Muscle of back (tissue), 3 donors: ENCODE measurements at regions not wholly inside any gene's neighbourhood (a gene's known extent, or its start where the extent isn't known, plus 50 kb on each side); places are given as distances from the start of the nearest gene placed in this dataset.

Experiments
- DNase-seq, 3 donors: peaks; one replicate each; pipeline versions ENCODE4 v3.0.0 to v3.0.0-alpha.2; 2013

DNA sequence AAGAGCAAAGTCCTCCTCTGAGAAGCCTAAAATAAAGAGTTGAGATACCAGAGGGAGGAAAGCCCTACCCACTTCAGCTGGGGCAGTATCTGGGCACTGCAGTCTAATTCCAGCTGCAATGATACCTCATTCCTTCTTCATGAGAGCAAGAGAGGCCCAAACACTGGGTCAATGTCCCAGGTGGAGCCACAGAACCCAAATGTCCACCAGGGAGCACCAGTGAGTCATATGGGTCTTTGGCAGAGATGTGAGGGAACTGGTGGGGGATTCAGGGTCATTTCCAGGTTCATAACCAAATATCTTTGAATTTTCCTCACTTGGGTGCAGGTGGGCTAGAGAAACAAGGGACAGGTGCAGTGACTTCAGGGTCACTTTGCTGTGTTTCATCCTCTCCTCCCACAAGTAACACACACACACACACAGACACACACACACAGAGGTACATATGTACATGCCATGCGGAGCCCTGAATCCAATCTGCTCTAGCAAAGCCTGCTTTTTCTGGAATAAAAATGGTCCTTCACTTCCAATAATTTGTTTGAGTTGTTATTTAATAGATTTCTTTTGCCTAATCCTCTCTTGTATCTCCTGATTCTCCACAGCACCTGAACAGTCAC is 585.4 kb downstream of the SOX6 start:
- peak in 1 of 3 donors; percentile 23 for DNase-seq

DNA sequence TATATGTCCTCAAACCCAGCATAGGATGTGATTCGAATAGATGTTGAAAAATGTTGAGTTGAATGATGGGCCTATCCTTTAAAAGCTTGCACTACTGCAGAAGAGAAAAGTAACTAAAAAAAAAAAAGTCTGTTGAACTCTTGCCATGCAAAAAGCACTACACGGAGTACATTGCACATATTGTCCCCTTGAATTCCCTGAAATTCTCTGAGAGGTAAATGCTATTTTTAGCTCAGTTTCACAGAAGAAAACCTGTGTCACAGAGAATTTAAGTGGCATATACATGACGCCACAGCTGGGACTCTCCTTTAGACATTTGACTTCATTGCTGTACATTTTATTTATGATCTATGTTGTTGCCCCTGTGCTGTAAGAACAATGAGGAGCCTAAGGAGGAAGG is 583.8 kb downstream of the SOX6 start:
- no peak for DNase-seq

DNA sequence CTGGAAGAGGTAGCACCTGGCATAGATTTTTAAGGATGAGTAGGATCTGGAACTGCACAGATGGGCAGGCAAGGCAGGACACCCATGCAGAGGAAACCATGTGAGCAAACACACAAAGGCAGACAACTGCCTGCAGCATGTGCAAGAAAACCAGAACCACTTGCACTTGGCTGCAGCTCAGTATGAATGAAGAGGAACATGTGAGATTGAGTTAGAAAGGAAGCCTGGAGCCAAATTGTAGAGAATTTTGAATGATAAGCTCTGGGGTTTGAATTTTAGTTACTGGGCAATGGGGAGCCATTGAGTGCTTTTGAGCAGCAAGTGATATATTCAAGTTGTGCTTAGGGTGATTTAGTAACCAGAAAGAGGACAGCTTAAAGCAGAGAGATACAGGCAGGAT is 583.4 kb downstream of the SOX6 start:
- no peak for DNase-seq

DNA sequence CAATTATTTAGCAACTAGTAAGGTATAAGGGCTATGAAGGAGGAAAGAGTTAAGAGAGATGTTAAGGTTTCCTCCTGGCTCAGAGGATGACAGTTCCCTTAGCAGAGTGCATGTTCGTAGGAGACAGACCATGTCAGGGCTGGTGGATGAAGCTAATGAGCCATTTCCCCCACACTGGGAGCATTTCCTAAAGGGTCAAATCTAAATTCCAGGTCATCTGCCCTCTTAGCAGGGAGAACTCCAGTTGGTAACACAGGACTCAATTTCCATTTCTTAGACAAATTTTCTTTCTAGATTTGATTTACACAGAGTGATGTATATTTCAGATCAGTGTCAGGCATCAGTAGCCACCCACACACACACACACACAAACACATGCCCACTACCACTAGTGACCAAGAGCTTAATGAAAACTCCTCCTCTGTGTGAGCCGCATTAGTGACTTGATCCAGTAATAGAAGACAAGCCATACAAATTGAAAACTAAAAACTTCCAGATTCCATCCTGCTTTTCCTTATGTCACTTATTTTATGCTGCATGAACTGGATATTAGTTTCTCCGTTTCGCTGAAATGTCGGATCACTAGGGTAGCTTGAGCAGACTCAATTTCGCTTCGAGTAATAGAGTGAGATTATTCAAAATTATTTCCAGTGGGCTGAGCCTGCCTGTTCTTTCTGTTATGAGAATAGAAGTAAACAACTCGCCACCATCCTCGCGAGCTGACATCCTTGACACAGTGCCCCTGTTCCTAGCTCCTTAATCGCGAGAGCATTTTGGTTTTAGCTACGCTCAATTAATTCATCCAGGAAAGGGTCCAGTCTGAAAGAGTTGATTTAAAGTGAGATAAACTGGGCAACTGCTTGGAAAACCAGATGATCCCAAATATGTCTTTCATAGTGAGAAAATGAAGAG is 582.6 kb downstream of the SOX6 start:
- peak in 2 of 3 donors; percentile 7 to 46 for DNase-seq

GRCh38 chr11:15774388-15774939 is 581.9 kb downstream of the SOX6 start:
- peak in 1 of 3 donors; percentile 3 for DNase-seq

- DNase-seq: peak; percentile 70 to 87 (median 75)
These were observed 581.3 kb downstream of the SOX6 start for GRCh38 chr11:15775015-15775541.

DNA sequence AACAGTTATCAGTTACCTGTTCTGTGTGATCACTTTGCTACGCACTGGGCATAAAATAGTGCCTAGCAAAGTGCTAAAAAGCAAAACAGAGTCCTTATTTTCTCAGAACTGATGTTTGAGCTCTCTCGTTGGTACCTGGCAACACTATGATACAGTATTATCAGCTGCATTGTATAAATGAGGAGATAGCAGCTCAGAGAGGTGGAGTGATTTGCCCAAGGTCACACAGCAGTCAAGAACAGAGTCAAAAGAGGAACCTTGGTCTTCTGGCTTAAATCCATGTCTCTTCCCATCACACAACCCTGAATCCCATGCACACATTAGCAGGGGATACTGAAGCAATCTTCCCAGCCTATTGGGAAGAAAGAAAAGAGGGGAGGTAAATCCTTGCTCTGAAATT is 580.5 kb downstream of the SOX6 start:
- DNase-seq: no peak

GRCh38 chr11:15776366-15776765 is 580.0 kb downstream of the SOX6 start:
- no peak for DNase-seq

- DNase-seq: no peak
These were observed 576.8 kb downstream of the SOX6 start for GRCh38 chr11:15779518-15779917.

GRCh38 chr11:15780382-15780781 is 576.0 kb downstream of the SOX6 start:
- DNase-seq: peak in 2 of 3 donors; percentile 17 to 71

DNA sequence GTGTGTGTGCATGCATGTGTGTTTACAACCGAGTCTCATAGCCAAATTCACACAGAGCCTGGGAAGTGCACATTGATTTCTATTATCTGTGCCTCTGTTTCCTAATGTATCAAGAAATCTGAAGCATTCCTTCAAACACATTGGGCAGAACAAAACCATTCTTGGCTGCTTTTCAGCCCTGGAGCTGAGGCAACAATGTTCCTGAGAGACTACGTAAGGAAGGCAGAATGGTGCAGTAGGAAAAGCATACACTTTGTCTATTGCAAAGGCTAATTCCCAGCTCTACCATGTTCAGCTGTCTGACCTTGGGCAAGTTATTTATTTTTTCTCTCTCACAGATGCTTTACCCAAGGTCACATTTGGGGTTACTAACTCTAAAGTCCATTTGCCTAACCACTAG is 575.5 kb downstream of the SOX6 start:
- no peak for DNase-seq

DNA sequence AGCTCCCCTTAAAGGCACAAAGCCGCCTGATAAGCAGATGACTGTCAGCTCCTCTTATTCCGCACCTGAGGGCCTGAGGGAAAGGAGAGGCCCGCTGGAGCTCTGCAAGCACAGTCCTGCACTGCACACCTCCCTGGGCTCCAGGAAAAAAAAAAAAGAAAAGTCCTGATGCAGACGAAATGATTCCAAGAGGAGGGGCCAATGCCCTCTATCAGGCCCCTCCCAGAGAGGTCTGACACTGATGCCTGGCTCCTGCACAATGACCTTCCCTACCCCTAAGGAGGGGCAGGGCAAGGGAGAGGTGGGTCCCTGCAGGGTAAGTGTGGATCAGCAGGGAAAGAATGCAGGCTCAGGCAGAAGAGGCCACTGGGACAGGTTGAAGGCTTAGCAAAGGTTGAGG is 572.7 kb downstream of the SOX6 start:
- no peak for DNase-seq

- peak in 1 of 3 donors; percentile 76 for DNase-seq
These were observed 563.0 kb downstream of the SOX6 start for GRCh38 chr11:15793043-15793996.

- no peak for DNase-seq
These were observed 561.8 kb downstream of the SOX6 start for GRCh38 chr11:15794361-15795150.

DNA sequence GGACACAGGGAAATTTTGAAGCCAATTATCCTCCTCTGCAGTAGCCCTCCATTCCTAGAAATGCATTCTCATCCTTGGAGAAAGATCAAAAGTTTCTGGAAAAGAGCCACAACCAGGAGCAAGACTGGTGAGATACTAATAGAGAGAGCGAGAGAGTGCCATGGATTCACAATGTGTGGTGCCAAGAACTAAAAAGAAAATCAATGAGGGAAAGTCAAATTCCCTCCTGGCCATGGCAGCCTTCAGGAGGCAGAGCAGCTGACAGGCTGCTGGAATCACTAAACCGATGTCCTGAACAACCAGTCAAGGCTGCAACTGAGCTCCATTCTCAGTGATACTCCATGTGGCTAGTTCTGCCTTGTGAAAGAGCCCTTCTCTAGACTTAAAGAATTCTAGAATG is 561.0 kb downstream of the SOX6 start:
- DNase-seq: no peak

DNA sequence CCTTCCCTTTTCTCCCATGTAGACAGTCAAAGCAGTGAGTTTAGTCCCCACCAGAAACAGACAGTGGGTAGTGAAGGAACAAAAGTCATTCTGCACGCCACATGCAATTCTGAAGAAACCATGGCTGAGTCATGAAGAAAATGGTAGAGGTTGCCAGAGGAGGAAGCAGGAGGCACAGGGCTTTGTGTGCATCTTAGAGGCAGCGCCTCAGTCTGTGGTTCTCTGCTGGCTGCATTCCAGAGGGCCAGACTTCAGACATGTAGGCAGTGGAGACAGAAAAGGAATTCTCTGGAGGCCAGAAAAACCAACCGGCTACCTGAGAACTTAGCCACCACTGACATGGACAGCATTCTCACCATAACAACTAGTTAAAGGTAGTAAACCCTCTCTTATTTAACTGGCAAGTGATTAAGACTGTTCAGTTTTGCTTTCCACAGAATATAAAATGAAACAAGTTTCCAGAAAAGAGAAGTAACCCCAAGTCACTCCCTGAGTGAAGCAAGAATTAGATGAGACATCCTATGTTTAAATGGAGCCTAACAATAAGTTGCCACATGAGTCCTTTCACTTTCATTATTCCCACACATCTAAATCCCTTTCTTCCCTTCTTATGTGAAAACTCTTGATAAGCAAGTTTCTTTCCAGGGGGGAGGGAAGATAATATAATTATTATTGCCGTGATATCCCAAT is 556.1 kb downstream of the SOX6 start:
- DNase-seq: peak in 1 of 3 donors; percentile 61

DNA sequence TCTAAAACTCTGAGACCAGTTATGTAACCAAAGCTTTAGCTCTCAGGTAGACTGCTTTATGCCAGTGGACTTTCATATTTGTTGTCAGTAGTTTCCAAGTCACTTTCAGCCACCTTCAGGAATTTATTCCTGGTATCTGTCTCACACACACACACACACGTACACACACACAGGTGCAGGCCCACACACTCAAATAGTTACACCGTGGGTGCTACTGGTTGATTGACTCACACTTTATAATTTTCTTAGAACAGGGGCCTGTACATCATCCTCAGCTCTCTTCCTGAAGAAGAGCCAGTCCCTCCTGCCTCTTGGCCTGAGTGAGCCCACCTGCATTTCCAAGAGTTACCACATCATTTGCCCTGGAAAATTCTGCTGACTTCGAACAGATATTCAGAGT is 555.2 kb downstream of the SOX6 start:
- no peak for DNase-seq

DNA sequence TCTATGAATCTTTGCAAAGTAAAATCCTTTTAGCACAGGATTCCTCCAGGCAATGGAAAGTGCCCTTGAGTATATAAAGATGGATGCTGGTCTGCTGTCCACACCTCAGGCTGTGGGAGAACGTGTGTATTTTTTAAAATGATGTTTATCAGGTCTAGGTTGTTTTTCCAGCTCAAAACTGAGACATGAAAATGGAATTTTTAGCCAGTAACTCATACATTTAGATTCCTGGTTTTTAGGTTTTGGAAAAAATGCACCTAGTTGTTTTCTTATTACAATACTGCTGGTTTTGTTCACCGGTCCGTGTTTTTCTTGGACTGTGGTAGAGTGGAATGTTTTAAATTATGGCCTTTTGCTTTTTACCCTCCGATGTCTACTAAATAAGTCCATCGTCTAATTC is 554.7 kb downstream of the SOX6 start:
- no peak for DNase-seq

DNA sequence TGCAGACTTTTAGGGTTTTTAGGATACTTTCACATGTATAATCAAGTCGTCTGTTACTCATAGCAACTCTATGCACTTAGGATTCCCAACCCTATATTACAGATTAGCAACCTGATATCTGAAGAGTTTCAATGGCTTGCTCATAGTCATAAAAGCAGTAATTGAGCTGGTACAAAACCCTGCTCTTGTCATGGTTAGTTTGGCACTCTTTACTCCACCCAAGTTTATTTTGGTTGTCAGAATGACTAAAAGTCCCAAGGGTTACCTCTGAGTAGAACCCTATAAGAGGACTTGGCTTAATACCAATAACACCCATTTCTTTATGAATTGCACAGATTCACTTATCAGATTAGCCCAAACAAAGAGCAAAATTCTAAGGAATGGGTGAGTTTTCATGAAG is 550.6 kb downstream of the SOX6 start:
- DNase-seq: no peak

GRCh38 chr11:15806217-15806616 is 550.1 kb downstream of the SOX6 start:
- no peak for DNase-seq
